HG02981 (cell line): ENCODE measurements at regions not wholly inside any gene's neighbourhood (a gene's known extent, or its start where the extent isn't known, plus 50 kb on each side); places are given as distances from the start of the nearest gene placed in this dataset.

ENCODE experiments used
- ATAC-seq: cut with Tn5 transposase; IDR thresholded peaks from one replicate; pipeline ENCODE4 v1.9.1; 2021; ENCODE audit warnings: mild to moderate bottlenecking, moderate library complexity; ENCODE audit not compliant: unreplicated experiment

DNA sequence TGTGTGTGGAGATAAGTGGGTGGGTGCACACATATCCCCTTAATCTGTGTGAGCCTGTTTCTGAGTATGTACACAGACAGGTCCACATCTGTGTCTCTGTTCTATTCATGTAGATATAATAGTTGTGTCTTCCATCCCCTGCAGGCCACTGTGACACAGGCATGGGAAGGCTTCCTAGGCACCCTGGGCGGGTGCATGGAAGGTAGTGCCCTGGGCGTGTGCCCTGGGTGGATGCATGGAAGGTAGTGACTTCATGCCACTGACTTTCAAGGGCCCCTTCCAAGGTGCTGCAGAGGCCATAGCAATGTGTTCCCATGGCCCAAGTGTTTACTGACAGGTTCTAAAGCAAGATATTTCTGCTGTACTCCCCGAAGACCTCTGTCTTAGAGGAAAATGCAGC lies 462.5 kb upstream of the HS6ST1 start:
- ATAC-seq: no peak

DNA sequence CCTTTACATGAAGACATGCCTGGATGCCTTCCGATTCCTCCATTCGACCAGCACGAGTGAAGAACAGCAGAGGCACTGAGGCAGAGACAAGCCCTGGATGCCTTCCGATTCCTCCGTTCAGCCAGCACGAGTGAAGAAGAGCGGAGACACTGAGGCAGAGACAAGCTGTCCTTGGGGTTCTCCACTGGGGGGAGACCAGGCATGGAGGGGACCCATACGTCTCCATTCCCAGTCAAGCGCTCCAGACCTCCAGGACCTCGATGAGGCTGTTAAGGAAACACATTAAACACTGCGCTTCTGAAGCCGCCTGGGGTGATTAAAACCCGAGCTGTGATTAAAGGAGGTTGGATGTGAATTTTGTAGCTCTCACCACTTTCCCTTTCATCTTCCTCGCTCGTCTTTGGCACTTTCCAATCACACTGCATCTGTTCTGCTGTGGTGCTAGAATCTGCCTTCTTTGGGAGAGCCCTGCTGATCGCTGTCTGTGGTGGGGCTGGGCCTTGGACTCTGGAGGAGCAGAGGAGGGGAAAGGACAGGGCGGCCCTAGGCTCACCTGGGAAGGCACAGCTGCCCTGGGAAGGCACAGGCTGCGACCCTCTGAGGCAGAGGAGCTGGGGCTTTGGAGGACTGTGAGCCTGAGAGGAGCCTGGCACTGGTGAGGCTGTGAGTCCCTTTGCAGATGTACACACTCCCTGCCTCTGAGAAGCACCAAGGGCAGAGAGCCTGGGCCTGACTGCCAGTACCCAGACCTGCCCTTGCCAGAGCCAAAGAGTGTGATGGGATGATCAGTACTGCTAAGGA lies 463.1 kb upstream of the HS6ST1 start:
- ATAC-seq: no peak

DNA sequence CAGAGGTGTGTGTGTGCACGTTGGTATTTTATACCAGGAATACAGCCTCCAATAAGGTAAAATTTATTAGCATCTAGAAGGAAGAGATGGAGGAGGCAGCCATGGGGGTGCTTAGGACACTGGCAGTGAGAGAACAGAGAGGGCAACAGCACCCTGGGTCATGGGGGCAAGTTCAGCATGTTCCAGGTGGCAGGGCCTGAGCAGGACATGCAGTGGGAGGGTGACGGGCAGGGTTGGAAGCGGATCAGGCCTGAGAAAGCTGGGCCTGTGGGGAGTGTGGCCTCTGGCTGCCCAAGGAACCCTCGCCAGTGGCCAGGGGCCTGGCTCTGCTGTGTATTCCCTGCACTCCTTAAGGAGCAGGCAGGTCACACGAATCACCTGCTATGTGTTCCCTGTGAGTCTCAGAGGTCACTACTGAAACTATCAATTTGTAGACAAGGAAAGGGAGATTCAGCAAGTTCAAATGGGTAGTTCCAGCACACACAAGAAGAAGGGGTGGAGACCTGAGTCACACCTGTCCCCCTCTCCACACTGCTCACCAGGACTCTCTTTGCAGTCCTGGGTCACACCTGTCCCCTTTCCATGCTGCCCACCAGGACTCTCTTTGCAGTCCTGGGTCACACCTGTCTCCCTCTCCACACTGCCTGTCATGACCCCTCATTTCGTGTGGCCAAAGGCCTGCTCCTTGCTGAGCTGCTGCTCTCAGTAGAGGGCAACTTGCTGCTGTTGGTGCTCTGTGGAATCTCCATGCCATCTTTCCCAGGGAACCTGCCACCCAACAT lies 463.9 kb upstream of the HS6ST1 start:
- no peak for ATAC-seq

DNA sequence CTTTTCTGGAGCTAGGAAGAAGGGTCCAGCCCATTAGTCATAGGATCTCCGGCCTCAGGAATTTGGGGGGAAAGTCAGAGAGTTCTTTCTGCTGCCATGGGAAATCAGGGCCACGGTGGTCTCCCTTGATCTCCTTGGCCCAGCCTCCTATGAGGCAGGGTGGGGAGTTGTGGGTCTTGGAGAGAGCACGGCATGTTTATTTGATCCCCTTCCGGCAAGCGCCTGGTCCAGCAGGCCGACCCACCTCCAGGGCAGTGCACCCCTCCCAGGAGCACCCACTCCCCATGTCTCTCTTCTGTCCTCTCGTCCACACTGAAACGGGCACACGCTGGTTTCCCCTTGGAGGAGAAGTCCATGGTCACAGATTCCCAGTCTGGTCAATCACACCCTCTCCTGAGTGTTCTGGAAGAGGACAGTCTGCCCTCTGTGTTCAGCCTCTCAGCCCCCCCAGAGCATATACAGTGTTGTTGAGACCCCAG lies 464.6 kb upstream of the HS6ST1 start:
- ATAC-seq: no peak

DNA sequence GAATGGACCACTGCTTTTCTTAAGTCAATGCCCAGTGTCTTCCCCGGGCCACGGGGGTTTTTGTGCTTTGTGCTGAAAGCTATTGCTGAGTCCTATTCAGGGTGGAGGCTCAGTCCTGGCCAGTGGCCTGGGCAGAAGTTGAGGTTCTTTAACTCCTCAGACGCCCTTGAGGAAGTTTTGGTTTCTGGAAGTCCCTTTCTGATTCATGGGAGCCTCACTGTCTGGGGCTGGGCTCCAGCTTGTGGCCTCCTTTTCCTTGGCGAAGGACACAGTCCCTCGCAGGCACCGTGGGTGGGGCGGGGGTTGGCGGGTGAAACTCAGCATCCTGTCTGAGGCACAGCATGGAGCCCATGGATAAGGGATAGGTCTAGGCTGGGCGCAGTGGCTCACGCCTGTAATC lies 465.2 kb upstream of the HS6ST1 start:
- ATAC-seq: no peak

DNA sequence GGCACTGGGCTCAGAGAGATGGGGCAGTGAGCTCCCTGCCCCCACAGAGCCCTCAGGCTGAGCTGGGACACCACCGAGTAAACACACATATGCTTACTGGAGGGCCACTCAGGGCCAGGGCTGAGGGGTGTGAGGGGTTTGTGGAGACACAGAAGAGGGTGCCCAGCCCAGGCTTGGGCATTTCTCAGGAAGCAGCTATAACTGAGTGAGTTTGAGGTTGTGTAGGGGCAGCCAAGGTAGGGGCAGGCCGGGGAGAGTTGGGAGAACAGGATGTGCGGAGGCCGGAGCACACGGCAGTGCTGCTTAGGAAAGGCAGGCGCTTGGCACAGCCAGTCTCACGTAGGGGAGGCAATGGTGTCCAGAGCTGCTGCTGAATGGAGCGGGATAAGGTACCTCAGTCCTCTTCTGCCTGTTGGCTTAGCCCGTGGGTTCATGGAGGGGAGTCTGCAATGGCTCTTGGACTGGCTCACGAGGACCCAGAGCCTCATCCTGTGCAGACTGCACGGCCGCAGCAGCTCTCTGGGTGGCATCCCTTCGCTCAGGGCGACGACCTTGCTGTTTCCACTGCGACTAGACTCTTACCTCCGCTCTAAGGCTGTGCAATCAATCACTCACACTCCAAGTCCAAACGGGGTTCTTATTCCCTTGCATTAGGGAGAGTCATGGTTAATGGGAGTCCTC lies 466.1 kb upstream of the HS6ST1 start:
- ATAC-seq: no peak

DNA sequence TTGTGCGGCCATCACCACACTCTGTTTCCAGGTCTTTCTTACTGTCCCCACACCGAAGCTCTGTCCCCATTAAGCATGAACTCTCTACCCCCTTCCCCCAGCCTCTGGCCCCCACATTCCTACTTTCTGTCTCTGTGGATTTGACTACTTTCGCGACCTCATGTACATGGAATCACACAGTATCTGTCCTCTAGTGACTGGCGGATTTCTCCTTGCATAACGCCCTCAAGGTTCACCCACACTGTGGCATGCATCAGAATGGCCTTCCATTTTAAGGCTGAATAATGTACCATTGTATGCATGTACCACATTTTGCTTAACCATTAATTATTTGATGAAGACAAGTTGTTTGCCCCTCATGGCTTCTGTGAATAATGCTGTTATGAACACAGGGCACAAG lies 467.6 kb upstream of the HS6ST1 start:
- ATAC-seq: no peak

DNA sequence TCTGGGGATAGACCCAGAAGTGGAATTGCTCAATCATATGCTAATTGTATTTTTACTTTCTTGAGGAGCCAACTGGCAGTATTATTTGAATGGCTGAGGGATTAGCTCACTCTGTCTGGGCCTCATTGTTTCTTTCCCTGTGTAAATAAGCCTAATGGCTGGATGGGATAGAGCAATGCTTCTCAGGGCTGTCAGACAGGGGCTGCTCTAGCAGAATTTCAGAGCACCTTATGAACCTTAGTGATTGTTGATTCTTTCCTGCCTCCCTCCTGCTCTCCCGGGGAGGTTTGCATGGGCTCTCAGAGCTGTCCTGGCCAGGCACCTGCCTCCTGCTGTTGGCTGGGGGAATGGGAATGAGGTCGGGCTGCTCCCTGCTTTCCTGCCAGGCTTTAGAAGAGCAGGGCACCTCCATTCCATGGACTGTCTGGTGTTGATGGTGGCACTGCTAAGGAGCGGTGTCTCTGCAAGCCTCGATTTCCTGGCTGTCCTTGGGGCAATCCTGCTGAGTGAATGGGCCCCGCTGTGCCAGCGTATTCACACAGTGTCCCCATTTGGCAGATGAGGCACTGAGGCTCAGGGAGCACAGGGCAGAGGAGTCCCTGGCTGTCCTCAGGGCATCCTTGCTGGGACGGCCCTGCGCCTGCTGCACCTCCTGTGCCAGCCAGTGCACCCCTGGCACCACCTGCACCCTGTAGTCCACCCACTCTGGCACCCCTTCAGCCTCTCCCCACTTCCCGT lies 468.2 kb upstream of the HS6ST1 start:
- no peak for ATAC-seq

DNA sequence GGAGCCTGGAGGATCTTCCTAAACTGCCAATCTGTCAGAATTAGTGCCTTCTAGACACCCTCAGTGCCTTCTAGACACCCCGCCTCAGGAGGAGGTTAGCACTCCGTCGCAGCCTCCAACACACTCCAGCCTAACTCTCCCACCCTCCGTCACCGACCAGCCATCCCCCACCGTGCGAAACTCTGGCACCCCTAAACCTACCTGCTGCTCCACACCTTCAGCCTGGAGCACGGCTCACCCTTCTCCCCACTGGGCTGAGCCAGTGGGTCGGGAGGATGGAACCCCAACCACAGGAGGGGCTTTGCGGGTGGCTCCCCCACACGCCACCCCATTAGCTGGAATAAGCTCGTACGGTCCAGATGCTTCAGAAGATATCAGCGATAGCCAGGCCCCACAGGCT lies 468.9 kb upstream of the HS6ST1 start:
- ATAC-seq: no peak

DNA sequence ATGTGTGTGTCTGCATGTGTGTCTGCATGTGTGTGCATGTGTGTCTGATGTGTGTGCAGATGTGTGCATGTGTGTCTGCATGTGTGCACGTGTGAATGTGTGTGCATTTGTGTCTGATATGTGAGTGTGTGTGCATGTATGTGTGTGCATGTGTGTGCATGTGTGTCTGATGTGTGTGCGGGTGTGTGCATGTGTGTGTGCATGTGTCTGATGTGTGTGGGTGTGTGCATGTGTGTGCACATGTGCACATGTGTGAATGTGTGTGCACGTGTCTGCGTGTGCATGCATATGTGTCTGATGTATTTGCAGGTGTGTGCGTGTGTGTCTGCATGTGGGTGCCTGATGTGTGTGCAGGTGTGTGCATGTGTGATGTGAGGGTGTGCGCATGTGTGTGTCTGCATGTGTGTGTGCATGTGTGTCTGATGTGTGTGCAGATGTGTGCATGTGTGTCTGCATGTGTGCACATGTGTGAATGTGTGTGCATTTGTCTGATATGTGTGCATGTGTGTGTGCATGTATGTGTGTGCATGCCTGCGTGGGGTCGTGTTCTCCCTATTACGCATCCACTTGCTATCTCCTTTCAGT lies 470.1 kb upstream of the HS6ST1 start:
- no peak for ATAC-seq

DNA sequence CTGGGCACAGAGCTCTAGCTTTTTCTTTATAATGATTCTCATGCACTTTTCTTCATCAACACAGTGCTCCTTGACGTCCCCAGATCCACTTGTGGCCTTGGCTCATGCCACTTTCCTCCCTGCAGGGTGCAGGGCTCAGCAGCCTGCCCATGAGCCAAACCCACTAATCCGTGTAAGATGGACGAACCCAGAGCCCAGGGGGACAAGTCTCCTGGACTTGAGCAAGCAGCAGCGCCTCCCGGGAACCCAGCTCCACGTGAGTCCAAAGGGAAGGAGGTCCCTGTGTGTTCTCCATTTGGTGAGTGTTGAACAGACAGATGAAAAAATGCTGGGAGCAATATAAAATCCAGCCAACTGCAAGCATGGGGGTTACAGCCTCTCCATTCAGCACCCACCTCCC lies 470.6 kb upstream of the HS6ST1 start:
- no peak for ATAC-seq

DNA sequence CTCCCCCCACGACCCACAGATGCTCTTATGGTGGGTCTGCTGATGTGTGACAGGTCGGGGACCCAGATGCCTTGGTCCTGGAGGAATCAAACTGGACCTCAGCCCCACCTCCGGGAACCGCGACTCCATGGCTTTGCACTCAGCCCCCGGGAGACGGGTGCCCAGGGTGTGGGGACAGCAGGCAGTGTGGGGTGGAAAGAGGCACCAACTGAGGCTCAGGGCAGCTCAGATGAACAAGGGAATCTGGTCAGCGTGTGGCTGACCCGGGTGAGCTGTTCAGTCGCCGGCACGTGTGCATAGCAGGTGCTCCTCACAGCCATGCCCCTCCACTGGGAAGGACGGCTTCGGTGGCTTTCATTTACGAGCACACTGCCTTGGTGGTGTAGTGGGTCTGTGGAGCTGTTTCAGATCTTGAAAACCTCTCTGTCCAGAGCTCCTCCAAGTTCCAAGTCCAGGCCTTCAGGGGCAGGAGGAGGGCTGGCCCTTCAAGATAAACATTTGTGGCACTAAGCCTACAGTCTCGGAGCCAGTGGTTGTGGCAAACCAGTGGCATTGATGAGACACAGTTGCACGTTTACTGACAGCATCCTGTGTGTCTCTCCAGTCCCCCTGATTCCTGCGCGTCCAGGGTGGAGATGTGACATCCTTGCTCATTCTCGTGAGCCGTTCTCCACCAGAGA lies 471.2 kb upstream of the HS6ST1 start:
- no peak for ATAC-seq

DNA sequence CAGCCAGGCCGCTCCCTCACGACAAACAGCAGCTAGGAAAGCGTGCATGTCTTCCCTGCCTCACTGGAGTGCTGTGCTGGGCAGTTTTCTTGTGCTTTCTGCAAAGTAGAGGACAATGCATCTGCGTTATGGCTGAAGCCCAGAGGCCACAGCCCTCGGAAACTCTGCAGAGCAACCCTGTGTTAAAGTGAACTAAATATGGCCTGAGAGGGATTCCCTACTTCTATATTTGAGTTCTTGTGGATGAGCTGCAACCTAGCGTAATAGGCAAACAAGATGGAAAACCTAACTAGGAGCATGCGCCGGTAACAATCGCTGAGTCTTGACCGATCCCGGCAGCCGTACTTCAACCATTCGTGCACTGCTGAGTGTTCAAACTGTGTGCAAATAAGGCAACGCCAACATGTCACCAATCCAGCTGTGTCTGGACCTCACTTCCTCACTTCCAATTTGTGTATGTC lies 471.9 kb upstream of the HS6ST1 start:
- ATAC-seq: no peak

DNA sequence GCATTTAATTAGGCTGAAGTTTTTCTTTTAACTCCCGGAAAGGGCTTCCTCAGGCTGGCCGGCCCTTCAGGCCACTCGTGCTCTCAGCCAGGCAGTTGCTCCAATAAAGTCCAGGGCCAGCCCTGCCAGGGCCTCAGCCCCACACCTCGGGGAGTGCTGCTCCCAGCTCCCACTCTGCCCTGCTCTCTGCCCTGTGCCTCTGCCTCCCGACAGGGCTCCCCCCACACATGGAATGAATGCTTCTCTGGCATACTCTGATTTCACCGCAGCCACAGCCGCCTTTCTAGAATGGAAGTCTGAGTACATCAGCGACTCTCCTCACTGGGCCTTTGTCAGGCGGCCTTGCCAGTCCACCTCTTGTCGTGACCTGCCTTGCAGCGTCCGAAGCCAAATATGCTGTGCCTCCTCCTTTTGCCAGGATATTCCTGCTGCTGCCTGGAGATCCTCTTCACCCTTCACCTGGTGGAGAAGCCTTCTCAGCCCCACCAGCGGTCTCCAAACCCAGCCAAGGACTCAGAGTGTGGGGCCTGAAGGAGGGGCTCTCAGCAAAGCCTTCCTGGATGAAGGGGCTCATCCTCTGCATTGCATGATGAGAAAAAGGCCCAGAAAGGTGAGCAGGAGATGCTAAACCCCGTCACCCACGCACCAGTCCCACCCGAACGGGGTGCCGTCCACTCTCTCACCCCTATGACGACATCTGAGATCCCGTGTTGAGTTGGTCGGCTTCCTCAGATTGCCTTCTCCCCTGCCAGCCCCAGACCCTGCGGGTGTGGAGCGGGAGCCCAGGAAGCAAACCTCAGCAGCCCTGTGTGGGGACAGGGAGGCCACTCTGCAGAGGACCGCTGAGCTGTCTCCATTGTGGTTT lies 472.7 kb upstream of the HS6ST1 start:
- no peak for ATAC-seq

DNA sequence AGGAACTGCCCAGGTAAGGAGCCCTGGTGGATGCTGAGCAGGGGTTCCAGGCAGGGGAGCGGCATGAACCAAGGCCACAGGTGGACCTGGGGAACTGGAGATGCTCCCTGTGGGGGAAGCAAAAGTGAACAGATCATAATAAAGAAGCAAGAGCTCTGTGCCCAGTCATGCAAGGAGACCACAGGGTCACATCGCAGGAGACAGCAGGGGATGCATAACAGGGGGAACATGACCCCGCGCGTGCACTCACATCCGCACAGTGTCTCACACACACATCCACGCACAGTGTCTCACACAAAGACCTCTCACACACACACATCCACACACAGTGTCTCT lies 473.3 kb upstream of the HS6ST1 start:
- no peak for ATAC-seq

DNA sequence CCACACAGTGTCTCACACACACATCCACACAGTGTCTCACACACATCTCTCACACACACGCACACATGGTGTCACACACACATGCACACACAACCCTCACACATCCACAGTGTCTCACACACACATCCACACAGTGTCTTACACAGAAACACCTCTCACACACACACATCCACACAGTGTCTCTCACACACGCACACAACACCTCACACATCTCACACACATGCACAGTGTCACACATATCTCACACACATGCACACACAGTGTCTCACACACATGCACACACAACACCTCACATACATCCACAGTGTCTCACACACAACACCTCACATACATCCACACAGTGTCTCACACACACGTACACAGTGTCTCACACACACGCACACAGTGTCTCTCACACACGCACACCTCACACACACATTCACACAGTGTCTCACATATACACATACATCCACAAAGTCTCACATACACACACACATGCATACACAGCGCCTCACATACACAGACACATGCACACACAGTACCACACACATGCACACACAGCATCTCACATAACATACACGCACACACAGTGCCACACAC lies 473.9 kb upstream of the HS6ST1 start:
- ATAC-seq: no peak

DNA sequence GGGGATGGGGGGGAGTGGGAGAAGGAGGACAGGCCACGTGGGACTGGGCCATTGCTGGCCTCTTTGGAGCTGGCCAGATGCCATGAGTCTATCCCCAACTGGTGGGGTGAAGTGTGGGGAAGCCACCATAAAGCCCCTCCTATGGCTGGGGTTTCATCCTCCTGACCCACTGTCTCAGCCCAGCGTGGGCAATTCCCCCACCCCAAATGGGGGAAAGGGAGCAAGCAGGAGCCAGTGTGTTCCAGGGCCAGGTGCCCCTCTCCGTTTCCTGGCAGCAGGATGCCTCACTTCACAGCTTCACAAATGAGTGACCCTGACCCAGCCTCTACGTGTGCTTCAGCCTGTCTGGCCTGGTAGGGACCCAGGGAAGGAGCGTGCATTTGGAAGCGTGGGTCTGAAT lies 474.7 kb upstream of the HS6ST1 start:
- ATAC-seq: no peak

DNA sequence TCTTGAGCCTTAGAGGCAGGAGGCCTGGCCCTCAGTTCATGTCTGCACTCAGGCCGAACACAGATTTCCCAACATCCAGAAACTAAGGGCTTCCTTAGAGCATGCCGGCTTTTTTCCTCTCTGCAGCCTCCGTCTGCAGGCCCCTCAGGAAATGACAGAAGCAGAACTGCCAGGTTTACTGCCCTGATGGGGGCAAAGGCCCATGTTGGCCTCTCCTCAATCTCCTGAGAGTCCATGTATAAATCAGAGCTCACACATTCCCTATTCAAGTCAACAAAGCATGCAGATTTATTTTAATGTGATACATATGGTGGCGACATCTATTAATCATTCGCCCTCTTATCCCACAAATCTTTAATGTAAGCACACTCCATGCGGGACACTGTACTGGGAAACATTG lies 475.6 kb upstream of the HS6ST1 start:
- ATAC-seq: no peak

DNA sequence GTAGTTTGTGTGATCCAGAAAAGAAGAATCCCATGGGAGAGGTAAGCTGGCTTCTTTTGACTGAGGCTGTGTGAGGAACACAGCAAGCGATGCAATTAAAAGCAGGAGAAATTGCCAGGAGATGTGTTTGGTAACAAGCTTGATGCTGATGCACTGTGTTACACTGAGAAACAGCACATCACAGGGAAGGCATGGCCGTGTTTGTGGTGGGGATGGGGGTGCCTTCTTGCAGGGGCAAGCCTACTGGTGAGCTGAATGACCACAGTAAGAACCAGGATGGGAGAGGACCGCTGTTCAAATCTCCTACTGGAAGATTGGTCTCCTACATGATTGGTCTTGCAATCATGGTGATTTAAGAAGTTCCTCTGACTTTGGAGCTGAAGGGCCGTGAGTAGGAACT lies 477.7 kb upstream of the HS6ST1 start:
- ATAC-seq: no peak
